ENCODE measurements at regions not wholly inside any gene's neighbourhood (a gene's known extent, or its start where the extent isn't known, plus 50 kb on each side); places are given as distances from the start of the nearest gene placed in this dataset.
"Not testable (repeated sequence)": the region's sequence is repeated elsewhere in the genome, so short reads cannot be mapped to it uniquely, and the experiment has no call there.

DNA sequence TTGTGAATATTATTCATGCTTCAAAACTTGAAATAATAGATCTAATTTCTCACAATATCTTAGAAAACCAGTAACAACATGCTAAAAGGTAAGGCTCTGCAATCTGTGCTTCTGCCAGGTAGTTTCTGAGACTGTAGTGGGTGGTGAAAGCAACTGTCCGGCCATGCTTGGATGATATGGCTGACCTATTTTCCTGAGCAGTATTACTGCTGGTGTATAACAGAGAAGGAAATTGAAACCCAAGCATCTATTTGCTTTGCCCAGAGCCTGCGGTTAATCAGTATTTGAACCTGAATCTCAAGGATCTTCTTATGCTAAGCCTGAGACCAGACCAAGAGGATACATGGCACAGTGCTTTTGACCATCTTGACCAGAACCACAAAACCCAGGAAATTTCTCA is 563.8 kb downstream of the COL12A1 start:
- no peak for DNase-seq

DNA sequence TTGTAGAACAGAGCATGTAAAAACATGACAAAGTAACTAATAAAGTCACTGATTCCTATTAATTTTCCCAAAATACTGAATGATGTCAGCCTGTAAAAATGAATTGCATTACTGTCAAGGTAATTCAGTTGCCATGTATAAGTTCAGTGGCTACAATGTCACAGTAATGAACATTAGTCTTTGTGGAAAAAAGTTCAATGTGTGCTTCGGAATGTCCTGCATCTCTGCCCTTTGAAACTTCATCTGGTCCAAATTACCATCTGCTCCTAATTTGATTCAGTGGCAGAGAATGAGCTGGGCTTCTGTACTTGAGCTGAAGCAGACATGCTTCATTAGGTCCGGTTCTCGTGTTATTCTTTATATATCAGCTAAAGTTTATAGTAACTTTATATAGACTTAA is 567.4 kb downstream of the COL12A1 start:
- no peak for DNase-seq

DNA sequence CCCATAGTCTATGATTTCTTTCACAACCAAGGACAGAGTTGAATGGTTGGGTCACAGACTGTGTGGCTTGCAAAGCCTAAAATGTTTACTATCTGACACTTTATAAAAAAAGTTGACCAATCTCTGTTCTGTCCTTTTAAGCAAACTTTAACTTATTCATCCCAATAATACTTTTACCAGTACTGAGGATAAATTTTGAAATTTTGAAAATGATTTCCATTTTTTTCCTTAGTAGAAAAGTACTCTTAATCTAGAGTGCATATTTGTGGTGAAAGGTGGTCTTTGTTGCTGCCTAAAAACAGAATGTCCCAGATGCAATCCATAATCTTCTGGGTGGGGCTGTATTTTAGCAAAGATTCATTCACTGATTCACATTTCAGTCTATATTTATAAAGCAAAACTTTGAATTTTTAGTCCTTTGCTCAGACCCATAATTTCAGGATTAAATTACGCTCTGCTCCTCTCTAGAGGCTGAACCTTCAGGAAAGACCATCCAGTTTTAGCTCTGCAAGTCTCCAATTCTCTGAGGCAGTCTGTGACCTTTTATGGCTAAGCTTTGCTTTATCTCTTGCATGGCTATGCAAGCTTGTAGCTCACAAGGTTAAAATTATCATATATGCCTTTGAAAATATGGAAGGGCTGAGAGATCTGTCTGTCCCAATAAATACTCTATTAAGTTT is 573.5 kb downstream of the COL12A1 start:
- DNase-seq, result no peak

DNA sequence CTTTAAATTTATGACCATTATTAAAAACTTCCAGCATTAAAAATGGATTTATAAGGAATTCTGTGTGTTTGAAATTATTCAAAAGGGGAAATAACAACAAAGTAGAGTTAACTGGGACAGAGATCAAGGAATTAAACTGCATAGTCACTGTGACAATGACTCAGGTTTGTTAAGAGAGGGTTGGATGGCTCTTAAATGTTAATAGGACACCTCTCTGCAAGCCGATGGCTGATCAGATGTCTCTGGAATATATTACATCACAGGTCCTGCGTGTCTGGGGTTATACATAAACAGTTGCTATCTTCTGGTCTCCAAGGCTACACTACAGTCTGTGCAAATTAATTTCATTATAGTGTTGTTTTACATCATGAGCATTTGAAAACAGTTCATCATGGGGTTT is 574.3 kb downstream of the COL12A1 start:
- DNase-seq, result no peak

DNA sequence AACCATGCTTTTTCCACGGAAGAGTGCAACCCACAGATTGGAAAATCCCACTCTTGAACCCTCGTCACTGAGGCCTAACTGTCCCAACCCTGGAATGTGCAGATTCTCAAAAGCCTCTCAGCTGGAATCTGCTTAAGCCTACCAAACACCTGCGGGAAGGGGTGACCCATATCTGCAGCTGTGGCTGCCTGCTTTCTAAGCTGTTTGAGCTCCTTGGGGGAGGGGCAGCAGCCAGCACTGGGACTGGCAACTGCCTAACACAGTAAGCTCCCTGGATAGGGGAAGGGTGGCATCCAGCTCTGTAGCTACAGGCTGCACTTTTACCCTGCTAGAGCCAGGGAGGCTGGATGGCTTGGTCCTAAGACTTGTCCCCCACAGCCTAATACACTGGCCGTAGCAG is 579.6 kb downstream of the COL12A1 start:
- no peak for DNase-seq

DNA sequence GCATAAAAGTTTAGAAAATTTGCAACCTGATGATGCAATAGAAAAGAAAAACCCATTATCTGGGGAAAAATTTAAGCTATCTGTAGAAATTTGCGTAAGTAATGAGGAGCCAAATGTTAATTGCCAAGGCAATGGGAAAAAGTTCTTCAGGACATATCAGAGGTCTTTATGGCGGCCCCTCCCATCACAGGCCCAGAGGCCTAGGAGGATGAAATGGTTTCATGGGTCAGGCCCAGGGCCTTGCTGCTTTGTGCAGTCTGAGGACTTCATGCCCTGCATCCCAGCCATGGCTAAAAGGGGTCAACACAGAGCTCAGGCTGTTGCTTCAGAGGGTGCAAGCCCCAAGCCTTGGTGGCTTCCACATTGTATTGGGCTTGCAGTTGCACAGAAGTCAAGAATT is 582.8 kb downstream of the COL12A1 start:
- no peak for DNase-seq

DNA sequence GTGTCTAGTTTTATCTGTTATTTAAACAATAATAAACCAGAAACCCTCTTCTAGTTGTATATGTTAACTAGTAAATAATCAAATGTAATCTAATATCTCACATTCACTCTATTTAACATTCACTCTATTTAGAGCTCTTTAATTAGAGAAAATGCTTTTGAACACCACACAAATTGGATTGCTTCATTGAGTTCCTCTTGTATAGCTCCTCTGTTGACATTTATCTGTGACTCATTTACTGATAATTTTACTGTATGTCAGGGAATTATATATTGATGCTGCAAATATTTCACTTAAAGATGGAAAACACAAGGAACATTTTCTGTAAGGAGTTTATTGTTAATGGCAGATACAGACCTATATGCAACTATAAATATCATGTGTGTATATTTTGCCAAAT is 594.6 kb downstream of the COL12A1 start:
- no peak for DNase-seq

DNA sequence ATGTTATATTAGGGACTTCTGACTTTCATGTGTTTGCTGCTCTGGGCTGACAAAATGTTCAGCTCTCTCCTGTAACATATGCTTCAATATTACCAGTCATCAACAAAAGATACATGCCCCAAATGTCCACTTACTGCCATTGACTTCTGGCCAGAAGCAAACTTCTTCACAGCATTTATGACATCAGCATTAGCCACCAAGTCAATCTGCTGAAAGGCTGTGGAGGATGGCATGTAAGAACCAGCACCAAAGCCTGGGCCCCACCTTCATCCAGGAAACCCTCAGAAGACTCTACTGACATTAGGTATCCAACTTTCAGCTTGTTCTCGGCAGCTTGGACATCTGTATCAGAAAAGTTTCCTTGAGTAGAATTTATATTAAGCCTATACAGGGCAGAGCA is 595.5 kb downstream of the COL12A1 start:
- DNase-seq, result no peak

DNA sequence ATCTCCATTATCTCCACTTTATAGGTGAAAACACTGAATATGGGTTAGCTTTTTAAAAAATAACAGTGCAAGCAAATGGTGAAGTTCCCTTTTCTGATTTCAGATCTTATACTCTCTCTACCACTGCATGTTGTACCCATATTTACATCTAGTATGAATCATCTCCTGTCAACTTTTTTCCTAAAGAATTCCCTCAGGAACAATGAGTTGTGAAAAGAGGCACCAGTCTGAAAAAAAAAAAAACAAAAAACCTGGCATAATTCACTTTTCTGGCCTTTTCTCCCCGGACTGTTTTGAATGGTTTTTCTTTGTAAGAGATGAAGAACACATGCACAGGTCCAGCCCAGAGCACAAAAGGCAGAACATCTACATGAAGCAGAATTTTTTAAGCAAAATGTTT is 596.0 kb downstream of the COL12A1 start:
- DNase-seq, result no peak

DNA sequence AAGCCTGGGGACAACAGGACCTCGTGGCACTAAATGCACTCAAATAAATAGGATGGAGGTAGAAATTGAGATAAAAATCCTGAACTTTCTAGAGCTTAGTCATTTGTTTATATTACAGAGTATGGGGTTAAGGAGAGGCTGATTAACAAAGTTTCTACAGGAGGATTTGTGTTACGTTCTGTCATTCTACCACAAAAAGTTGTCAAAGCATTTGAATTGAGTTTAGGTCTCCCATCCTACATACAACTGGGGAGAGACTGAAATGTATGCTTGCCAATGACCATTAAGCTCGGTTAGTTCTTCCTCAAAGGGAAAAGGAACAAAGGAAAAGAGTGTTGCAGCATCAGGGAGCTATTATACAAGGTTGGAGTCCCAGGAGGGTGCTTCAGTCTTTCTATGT is 597.9 kb downstream of the COL12A1 start:
- DNase-seq, result no peak

DNA sequence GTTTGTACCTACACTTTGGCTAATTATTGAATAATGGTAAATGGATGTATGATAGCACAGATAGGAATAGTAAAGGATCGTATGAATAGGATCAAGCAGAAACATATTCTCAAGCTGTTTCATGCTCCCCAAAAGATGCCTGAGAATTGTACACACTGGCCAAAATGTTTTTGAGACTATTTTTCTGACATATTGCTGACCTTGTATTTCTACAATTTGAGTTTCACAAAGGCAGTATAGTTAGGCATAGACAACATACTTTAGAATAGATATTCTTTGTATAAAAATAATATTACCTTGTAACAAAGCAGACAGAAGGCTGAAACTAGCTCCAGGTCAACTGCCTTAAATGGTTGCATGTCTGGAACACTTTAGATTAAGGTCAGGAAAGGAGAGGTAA is 598.4 kb downstream of the COL12A1 start:
- no peak for DNase-seq

DNA sequence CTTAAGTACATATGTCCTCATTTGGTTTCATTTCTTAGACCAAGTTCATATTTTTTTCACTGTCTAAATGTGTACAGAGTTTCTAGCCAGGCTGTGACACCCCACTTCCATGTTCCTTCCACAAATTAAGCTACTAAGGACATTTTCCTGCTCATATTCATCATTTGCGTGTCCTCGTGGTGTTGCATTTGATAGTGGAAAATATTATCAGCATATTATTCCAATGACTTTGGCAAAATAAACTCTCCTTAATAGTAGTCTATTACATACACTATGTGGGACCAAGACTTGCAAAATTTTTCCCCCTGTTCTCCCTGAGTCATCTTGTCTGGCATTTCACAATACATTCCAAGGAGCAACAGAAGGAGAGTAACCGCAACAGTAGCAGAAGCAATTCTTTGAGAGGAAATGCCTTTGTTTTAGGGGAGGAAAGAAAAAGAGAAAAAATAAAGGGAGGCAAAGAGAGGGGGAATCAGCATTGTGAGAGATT is 599.2 kb downstream of the COL12A1 start:
- no peak for DNase-seq

DNA sequence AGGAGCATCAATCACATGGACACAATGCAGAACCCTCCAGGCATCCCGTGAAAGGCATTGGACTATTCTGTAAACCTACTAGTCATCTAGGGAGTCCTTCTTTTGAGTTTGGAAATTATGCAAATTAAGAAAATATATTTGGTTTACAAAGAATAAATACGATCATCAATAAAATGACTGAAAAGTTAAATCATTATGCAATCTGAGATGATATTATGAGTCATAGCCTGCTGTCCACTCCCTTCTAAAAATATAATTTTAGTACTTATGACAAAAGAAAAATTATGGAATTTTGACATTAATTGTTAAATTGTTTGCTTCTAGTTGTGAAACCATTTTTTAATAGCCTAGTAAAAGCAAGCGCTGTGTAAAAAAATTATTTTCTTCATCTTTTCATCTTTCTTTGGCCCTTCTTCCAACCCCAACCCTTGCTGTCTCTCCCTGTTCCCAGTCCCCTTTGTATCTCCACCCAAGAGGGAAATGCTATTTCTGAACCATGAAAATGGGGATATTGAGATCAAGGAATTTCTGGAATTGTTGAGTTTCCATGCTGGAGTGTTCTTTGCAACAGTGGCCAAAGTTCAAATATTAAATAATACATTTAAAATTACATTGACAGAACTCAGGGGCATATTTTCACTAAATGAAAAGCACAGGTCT is 599.8 kb downstream of the COL12A1 start:
- no peak for DNase-seq

DNA sequence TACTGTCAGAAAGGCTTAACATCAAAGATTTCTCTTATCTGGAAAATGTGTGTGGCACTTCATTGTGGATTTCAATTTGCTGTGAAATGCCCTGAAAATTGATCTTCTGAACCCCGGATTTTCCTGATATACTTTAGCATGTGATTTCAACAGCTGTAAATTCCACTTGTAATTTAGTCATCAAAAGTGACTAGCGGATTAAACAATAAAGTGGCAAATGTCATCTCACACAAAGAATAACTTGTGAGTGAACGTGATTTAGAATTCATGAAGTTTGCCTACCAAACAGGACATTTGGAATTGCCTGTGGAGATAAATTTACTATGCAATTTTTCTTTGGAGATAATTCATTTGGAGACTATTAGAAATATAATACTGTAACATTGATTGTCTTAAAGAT is 601.6 kb downstream of the COL12A1 start:
- no peak for DNase-seq

DNA sequence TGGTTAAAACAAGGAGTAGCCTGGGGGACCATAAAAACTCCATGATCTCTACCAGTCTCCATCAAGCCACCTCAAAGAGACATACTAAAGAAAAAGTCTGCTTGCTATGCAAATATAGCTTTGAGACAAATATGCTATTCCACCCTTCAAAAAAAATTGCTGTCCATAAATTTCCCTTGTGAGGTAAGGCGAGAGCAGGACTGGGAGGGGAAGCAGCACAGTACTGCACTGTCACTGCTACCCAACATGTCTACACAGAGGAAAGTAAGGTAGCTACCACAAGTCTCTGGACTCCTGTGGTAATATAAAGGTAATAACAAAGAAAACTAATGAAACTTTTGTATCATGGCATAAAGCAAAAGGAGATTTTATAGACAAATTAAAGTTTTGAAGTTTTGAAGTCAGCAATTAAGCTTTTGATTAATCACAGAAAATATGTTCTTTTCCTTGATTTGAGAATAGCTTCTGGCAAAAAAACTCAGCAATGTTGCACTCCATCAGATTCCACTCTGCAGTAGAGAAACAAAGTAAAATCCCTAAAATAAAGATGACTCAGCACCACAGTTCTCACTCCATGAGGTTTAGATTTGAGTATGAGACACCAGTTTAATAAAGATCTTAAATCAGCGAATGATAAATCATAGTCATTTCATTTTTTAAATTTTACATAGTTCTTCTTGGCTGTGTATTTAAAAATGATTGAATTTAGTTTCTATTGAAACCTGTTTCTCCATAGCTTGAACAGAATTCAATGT is 602.4 kb downstream of the COL12A1 start:
- no peak for DNase-seq

DNA sequence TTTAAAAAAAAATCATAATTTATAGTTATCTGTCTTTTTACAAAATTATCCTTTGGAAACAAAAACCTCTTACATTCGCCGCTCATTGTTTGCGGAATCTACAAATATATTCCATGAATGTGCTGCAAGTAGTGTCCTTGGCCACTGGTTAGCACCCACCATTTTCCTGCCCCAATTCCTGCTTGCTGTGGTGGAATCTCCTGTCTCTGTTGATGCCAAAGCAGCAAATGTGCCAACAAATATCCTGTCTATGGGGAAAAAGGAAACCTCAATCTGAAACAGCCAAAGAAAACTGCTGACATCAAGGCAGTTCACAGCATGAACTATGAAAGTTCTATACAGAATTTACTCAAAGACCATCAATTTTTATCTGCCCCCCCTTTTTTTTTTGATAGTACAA is 603.6 kb downstream of the COL12A1 start:
- DNase-seq, result no peak

DNA sequence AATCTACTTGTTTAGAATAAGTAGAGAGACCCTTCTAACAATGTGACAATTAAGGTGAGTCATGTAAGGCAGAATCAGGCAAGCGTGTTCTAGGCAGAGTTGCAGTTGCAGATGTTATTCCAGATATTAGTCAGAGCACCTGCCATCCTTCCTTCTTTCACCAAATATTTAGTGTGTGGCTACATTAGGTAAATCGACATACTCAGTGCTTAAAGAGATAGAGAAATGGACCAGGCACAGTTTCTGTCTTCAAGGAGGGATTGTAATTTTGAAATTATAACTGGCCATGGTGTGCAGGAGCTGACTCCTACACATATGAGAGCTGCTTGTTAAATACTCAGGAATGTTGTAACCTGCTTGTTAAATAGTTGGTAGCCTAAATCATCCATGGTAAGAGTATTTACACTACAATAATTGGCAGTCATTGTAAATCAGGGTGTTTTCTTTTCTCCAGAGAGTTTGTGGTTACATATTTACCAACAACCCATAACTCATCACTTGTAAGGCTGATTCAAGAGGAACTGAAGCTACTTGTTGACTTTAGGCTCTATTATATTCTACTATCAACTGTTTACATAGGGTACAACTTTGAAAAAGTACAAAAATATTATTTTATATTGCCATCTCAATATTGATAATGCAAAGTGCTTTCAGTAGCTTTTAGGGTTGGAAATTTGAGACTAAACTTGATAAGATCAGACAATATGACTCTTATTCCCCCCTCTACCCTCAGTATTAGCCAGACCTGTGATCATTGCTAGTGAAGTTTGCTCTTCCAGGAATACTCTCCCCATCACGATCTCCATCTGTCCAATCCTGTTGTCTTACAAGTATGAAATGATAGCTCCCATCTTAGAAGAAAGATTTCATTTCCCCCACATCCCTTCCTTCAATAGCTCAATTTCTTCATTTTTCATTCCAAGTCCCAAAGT is 607.1 kb downstream of the COL12A1 start:
- no peak for DNase-seq

DNA sequence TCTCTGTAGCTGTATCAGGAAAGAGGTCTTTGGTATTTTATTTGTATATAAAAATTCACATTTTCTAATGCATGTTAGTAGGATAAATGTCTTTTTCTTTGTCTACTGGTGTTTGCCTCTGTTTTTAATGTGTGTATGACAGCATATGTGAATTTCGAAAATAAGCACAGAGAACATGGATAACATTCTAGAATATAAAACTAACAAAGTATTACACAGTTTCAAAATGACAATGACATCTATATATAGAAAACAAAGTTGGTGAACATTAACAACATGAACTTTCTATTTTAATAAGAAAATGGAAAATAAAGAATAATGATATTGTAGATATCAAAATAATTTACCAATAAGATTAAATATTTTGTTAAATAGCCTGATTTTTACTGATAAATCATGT is 608.0 kb downstream of the COL12A1 start:
- DNase-seq, result no peak

DNA sequence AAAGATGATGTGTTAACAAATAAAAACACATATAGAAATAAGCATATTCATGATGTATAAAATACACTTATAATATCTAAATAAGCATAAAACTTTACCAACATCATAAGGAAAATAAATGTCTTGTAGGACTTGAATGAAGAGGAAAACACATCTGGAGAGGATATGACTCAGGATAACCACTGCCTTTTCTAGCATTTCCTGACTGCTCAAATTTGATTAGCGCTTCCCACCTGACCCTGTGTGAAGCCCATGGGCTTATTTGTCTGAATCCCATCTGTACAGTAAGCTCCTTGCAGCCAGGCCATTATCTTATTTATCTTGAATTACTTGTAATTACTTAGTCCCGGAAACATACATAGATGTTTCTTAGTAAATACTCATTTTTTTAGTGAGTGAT is 608.6 kb downstream of the COL12A1 start:
- no peak for DNase-seq

DNA sequence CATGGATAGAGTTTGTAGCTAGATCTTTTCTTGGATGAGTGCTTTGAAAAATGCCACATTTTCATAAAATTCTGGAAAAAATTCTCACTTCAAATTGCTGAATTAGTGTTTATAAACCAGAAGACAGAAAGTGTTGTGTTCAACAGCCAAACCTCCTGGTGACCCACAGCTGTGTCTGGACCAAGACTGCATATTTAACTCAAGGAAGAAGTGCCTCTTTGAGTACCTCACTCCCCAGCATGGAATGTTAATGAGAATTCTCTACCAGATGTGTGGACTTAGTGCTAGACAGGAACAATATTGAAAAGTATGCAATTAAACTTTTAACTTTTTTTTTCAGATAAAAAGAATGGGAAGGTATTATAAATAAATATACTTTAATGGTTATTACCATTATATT is 609.3 kb downstream of the COL12A1 start:
- DNase-seq, result no peak

DNA sequence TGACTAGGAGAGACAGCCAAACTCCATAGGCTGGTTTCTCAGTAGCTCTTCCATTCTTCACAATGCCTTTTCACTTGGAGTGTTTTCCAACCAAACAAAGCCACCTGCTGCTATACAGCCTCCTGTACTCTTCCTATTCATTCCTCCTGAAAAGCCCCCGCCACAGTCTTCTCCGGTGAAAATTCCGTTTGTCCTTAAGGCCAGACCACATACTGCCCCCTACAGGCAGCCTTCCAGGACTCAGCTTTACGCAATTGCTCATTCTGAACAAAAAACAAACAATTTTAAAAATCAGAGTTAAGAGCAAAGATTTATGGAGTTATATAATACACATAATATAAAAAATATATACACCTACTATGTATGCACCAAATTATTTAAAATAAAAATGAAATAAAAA is 611.5 kb downstream of the COL12A1 start:
- DNase-seq, result not testable (repeated sequence)
